ENCODE measurements at regions not wholly inside any gene's neighbourhood (a gene's known extent, or its start where the extent isn't known, plus 50 kb on each side); places are given as distances from the start of the nearest gene placed in this dataset.

- no peaks in the 10 kb centered on the region for H3K36me3 ChIP-seq
- H3K9me3 ChIP-seq: no peaks in the 10 kb centered on the region
- H3K4me1 ChIP-seq: peaks cover 10 to 12% of the 10 kb centered on the region in 2 donors
- intact Hi-C loops (cut with DNase I): loop anchor here (5.0 kb wide), 2 partner anchors 112 to 138 kb away; no protein-coding TSS in a partner anchor
- H3K4me3 ChIP-seq: no peak overlapping the region
- TF ChIP-seq, protein P1, sequence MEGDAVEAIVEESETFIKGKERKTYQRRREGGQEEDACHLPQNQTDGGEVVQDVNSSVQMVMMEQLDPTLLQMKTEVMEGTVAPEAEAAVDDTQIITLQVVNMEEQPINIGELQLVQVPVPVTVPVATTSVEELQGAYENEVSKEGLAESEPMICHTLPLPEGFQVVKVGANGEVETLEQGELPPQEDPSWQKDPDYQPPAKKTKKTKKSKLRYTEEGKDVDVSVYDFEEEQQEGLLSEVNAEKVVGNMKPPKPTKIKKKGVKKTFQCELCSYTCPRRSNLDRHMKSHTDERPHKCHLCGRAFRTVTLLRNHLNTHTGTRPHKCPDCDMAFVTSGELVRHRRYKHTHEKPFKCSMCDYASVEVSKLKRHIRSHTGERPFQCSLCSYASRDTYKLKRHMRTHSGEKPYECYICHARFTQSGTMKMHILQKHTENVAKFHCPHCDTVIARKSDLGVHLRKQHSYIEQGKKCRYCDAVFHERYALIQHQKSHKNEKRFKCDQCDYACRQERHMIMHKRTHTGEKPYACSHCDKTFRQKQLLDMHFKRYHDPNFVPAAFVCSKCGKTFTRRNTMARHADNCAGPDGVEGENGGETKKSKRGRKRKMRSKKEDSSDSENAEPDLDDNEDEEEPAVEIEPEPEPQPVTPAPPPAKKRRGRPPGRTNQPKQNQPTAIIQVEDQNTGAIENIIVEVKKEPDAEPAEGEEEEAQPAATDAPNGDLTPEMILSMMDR (IDR thresholded peaks at IDR 0.05): no peak
- peaks cover 8% of the 10 kb centered on the region for H3K27me3 ChIP-seq
- no peak for DNase-seq (ENCODE audit: low spot score in 2 of 2)
- H3K27ac ChIP-seq: peak overlapping the region in 1 of 2 donors; percentile 5
Observed at GRCh38 chrX:40150503-40150902, 52.7 kb upstream of the BCOR start.

DNA sequence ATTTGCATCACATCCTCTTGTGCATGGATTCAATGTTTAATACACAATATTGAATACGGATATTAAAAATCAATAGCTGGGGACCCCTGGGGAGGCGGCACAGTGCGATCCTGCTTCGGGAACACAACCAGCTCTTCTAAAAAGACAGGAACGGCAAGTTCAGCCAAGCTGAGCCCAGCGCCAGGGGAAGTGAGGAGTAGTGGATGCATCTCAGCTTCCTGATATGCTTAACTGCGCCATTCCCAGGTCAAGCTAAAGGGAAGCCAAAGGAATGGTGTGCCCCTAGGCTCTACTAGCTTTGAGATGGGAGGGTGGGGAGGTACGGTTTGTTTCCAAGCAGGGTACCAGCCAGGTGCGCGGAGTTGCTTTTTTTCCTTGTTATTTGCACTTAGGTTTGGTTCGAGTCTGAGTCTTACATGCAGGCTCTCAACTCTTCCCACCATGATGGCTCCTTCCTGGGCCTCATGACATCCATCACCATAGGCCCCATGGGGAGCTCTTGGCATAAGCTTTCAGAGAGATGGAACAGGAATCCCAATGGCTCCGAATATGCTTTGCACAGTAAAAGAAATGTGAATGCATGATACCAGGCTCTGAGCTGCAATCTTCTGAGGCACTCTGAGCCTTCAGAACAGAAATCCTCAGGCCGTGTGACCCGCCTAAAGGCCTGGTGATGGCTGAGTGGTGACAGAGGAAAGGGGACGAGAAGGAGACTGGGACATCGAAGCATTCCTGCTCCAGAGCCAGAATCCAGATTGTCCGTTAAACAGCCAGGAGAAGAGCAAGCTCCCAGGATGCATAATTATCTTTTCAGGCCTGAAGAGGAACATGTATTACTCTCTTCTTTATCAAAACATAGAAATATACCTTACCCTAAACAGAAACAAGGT is 51.8 kb upstream of the BCOR start:
- H3K27ac ChIP-seq: no peak overlapping the region
- TF ChIP-seq, protein P1 (IDR thresholded peaks at IDR 0.05): no peak
- intact Hi-C loops (cut with DNase I): loop anchor here (5.0 kb wide), 2 partner anchors 113 to 137 kb away; no protein-coding TSS in a partner anchor

DNA sequence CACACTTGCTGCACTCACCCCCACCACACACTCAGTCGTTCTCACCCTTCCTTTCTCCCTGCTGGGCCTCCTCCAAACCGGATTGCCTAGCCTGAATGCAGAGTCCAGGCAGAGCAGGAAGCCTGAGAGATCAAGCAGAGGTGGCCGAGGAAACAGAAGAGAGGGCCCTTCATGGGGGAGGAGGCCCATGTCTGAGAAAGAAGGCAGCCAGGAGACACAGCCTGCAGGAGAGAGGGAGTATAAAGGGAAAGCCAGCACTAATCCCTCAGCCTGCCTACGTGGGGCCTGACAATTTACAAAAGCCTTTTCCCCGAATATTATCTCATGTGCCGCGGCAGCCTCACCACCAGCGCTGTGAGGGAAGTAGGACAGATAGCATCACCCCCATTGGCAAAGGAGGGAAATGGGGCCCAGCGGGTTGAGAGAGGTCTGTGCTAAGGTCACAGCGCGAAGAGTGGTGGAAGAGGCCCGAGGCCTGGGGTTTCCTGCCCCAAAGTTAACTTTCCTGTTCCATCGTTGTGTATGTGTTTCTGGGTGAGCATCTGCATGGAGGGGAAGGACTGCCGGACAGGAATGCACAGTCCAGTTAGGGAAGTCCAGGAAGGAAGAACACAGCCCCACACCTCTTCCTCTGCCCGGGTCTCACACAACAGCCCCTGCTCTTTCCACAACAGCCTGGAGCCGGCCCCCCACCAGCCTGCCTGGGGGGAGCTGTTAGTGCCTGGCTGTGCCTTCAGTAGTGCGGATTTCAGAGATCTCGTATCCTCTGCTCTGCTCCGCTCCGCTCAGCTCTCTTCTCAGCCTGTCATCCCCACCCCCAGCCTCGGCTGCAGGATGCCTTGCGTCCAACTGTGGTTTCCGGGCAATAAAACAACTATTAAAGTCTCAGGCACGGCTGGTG is 50.9 kb upstream of the BCOR start:
- no peak overlapping the region for H3K4me3 ChIP-seq
- no peaks in the 10 kb centered on the region for H3K36me3 ChIP-seq
- no peaks in the 10 kb centered on the region for H3K9me3 ChIP-seq
- peaks cover 2 to 6% of the 10 kb centered on the region in 2 donors for H3K4me1 ChIP-seq
- DNase-seq (ENCODE audit: low spot score in 2 of 2): no peak
- H3K27me3 ChIP-seq: no peaks in the 10 kb centered on the region
- TF ChIP-seq, protein P1 (IDR thresholded peaks at IDR 0.05): no peak
- intact Hi-C loops (cut with DNase I): no loop called here
- H3K27ac ChIP-seq: no peak overlapping the region

More for the DNA sequence above, 51.8 kb upstream of the BCOR start:
- peaks cover under 1% of the 10 kb centered on the region for H3K27me3 ChIP-seq
- H3K4me3 ChIP-seq: no peak overlapping the region
- no peak for DNase-seq (ENCODE audit: low spot score in 2 of 2)
- peaks cover 3 to 9% of the 10 kb centered on the region in 2 donors for H3K4me1 ChIP-seq
- H3K9me3 ChIP-seq: no peaks in the 10 kb centered on the region
- H3K36me3 ChIP-seq: no peaks in the 10 kb centered on the region

- Histone ChIP-seq H3K4me1 (peaks cover 2% of the 10 kb centered on the region in 2 donors), H3K27me3 (no peaks in the 10 kb centered on the region), H3K4me3 (no peak overlapping the region), H3K9me3 (no peaks in the 10 kb centered on the region), H3K27ac (no peak overlapping the region), H3K36me3 (no peaks in the 10 kb centered on the region)
- no peak for DNase-seq (ENCODE audit: low spot score in 2 of 2)
- TF ChIP-seq, protein P1 (IDR thresholded peaks at IDR 0.05): no peak
- intact Hi-C loops (cut with DNase I): no loop called here
Observed at GRCh38 chrX:40147971-40148370, 50.2 kb upstream of the BCOR start.

Measured in ascending aorta (tissue), 2 donors.